ENCODE measurements at regions not wholly inside any gene's neighbourhood (a gene's known extent, or its start where the extent isn't known, plus 50 kb on each side); places are given as distances from the start of the nearest gene placed in this dataset.
"Not testable (repeated sequence)": the region's sequence is repeated elsewhere in the genome, so short reads cannot be mapped to it uniquely, and the experiment has no call there.

GRCh38 chr1:10943991-10944730 is 68.3 kb upstream of the TARDBP start:
- Histone ChIP-seq H3K9me3 (ENCODE audit: insufficient read depth, low read length) (no peaks in the 10 kb centered on the region), H3K27me3 (ENCODE audit: insufficient read depth, insufficient read length) (no peaks in the 10 kb centered on the region), H3K4me1 (ENCODE audit: insufficient read depth, insufficient read length) (peaks cover 3% of the 10 kb centered on the region), H3K36me3 (ENCODE audit: insufficient read depth, insufficient read length, low read length) (no peaks in the 10 kb centered on the region), H3K9ac (ENCODE audit: insufficient read length, low read depth) (no peak overlapping the region), H3K4me3 (ENCODE audit: insufficient read length, low read depth) (no peak overlapping the region)
- DNase-seq (ENCODE audit: low read depth, low spot score): no peak
- TF ChIP-seq SUZ12 (IDR thresholded peaks at IDR 0.05; ENCODE audit: extremely low read depth, insufficient read depth, insufficient read length) (no peak), YY1 (IDR thresholded peaks at IDR 0.05; ENCODE audit: insufficient read depth, insufficient read length) (no peak), ZNF274 (IDR thresholded peaks at IDR 0.05; ENCODE audit: low read depth, low read length) (no peak)

- Histone ChIP-seq H3K4me1 (ENCODE audit: insufficient read depth, insufficient read length) (peaks cover 3% of the 10 kb centered on the region), H3K9me3 (ENCODE audit: insufficient read depth, low read length) (no peaks in the 10 kb centered on the region), H3K27me3 (ENCODE audit: insufficient read depth, insufficient read length) (no peaks in the 10 kb centered on the region), H3K36me3 (ENCODE audit: insufficient read depth, insufficient read length, low read length) (no peaks in the 10 kb centered on the region), H3K9ac (ENCODE audit: insufficient read length, low read depth) (no peak overlapping the region), H3K4me3 (ENCODE audit: insufficient read length, low read depth) (no peak overlapping the region)
- no peak for TF ChIP-seq YY1 (IDR thresholded peaks at IDR 0.05; ENCODE audit: insufficient read depth, insufficient read length)
- no peak for TF ChIP-seq ZNF274 (IDR thresholded peaks at IDR 0.05; ENCODE audit: low read depth, low read length)
- TF ChIP-seq SUZ12 (IDR thresholded peaks at IDR 0.05; ENCODE audit: extremely low read depth, insufficient read depth, insufficient read length): no peak
- DNase-seq (ENCODE audit: low read depth, low spot score): no peak
Observed at GRCh38 chr1:10945991-10946509, 66.4 kb upstream of the TARDBP start.

- DNase-seq (ENCODE audit: low read depth, low spot score): no peak
- Histone ChIP-seq H3K27me3 (ENCODE audit: insufficient read depth, insufficient read length) (no peaks in the 10 kb centered on the region), H3K4me1 (ENCODE audit: insufficient read depth, insufficient read length) (peaks cover 3% of the 10 kb centered on the region), H3K36me3 (ENCODE audit: insufficient read depth, insufficient read length, low read length) (no peaks in the 10 kb centered on the region), H3K9ac (ENCODE audit: insufficient read length, low read depth) (no peak overlapping the region), H3K9me3 (ENCODE audit: insufficient read depth, low read length) (no peaks in the 10 kb centered on the region), H3K4me3 (ENCODE audit: insufficient read length, low read depth) (no peak overlapping the region)
- TF ChIP-seq SUZ12 (IDR thresholded peaks at IDR 0.05; ENCODE audit: extremely low read depth, insufficient read depth, insufficient read length) (no peak), ZNF274 (IDR thresholded peaks at IDR 0.05; ENCODE audit: low read depth, low read length) (no peak), YY1 (IDR thresholded peaks at IDR 0.05; ENCODE audit: insufficient read depth, insufficient read length) (no peak)
Observed at GRCh38 chr1:10947181-10947580, 65.3 kb upstream of the TARDBP start.

- H3K4me1 ChIP-seq (ENCODE audit: insufficient read depth, insufficient read length): peaks cover 3% of the 10 kb centered on the region
- no peak for TF ChIP-seq YY1 (IDR thresholded peaks at IDR 0.05; ENCODE audit: insufficient read depth, insufficient read length)
- no peak for TF ChIP-seq SUZ12 (IDR thresholded peaks at IDR 0.05; ENCODE audit: extremely low read depth, insufficient read depth, insufficient read length)
- TF ChIP-seq ZNF274 (IDR thresholded peaks at IDR 0.05; ENCODE audit: low read depth, low read length): no peak
- no peaks in the 10 kb centered on the region for H3K9me3 ChIP-seq (ENCODE audit: insufficient read depth, low read length)
- no peak overlapping the region for H3K4me3 ChIP-seq (ENCODE audit: insufficient read length, low read depth)
- H3K36me3 ChIP-seq (ENCODE audit: insufficient read depth, insufficient read length, low read length): no peaks in the 10 kb centered on the region
- no peak overlapping the region for H3K9ac ChIP-seq (ENCODE audit: insufficient read length, low read depth)
- DNase-seq (ENCODE audit: low read depth, low spot score): no peak
- no peaks in the 10 kb centered on the region for H3K27me3 ChIP-seq (ENCODE audit: insufficient read depth, insufficient read length)
Observed at GRCh38 chr1:10947691-10948462, 64.6 kb upstream of the TARDBP start.

- Histone ChIP-seq H3K36me3 (ENCODE audit: insufficient read depth, insufficient read length, low read length) (no peaks in the 10 kb centered on the region), H3K4me1 (ENCODE audit: insufficient read depth, insufficient read length) (no peaks in the 10 kb centered on the region), H3K9ac (ENCODE audit: insufficient read length, low read depth) (no peak overlapping the region), H3K4me3 (ENCODE audit: insufficient read length, low read depth) (no peak overlapping the region), H3K9me3 (ENCODE audit: insufficient read depth, low read length) (peaks cover under 1% of the 10 kb centered on the region; the same call in 1 of the 2 replicates), H3K27me3 (ENCODE audit: insufficient read depth, insufficient read length) (no peaks in the 10 kb centered on the region)
- no peak for TF ChIP-seq ZNF274 (IDR thresholded peaks at IDR 0.05; ENCODE audit: low read depth, low read length)
- no peak for DNase-seq (ENCODE audit: low read depth, low spot score)
Observed at GRCh38 chr1:10948463-10948775, 64.0 kb upstream of the TARDBP start.

GRCh38 chr1:10950316-10951172 is 61.9 kb upstream of the TARDBP start:
- TF ChIP-seq ZNF274 (IDR thresholded peaks at IDR 0.05; ENCODE audit: low read depth, low read length): no peak
- TF ChIP-seq YY1 (IDR thresholded peaks at IDR 0.05; ENCODE audit: insufficient read depth, insufficient read length): no peak
- no peak for TF ChIP-seq SUZ12 (IDR thresholded peaks at IDR 0.05; ENCODE audit: extremely low read depth, insufficient read depth, insufficient read length)

GRCh38 chr1:10951298-10951697 is 61.2 kb upstream of the TARDBP start:
- H3K4me1 ChIP-seq (ENCODE audit: insufficient read depth, insufficient read length); H3K27me3 ChIP-seq (ENCODE audit: insufficient read depth, insufficient read length); H3K9me3 ChIP-seq (ENCODE audit: insufficient read depth, low read length); DNase-seq (ENCODE audit: low read depth, low spot score); H3K4me3 ChIP-seq (ENCODE audit: insufficient read length, low read depth); H3K9ac ChIP-seq (ENCODE audit: insufficient read length, low read depth); H3K36me3 ChIP-seq (ENCODE audit: insufficient read depth, insufficient read length, low read length): not testable (repeated sequence)

More at GRCh38 chr1:10950316-10951172, 61.9 kb upstream of the TARDBP start:
- H3K4me3 ChIP-seq (ENCODE audit: insufficient read length, low read depth): no peak overlapping the region
- no peaks in the 10 kb centered on the region for H3K4me1 ChIP-seq (ENCODE audit: insufficient read depth, insufficient read length)
- H3K9me3 ChIP-seq (ENCODE audit: insufficient read depth, low read length): peaks cover 6% of the 10 kb centered on the region; the same call in 1 of the 2 replicates
- no peak overlapping the region for H3K9ac ChIP-seq (ENCODE audit: insufficient read length, low read depth)
- no peak for DNase-seq (ENCODE audit: low read depth, low spot score)
- no peaks in the 10 kb centered on the region for H3K27me3 ChIP-seq (ENCODE audit: insufficient read depth, insufficient read length)
- no peaks in the 10 kb centered on the region for H3K36me3 ChIP-seq (ENCODE audit: insufficient read depth, insufficient read length, low read length)

Measured in NT2/D1 (cell line).